ENCODE measurements at regions not wholly inside any gene's neighbourhood (a gene's known extent, or its start where the extent isn't known, plus 50 kb on each side); places are given as distances from the start of the nearest gene placed in this dataset.
"Not testable (repeated sequence)": the region's sequence is repeated elsewhere in the genome, so short reads cannot be mapped to it uniquely, and the experiment has no call there.

DNA sequence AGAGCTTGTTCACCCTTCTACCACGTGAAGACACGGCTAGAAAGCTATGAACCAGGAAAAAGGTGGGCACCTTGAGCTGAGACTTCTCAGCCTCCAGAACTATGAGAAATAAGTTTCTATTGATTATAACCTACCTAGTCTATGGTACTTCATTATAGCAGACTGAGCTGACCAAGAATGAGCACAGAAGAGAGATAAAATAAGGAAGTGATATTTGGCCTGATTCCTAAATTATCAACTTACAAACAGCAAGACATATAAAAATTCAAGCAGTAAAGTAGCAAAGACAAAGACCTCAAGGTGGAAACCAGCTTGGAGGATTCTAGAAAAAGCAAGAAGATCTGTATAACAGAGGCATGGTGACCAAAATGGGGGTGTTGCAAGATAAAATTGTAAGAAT lies 63.9 kb upstream of the OSTN start:
- H3K27ac ChIP-seq (ENCODE audit: low read depth, low read length), result no peak overlapping the region
- H3K9me3 Mint-ChIP-seq, result peaks cover 0 to 19% (median 4%) of the 10 kb centered on the region in 11 donors
- CTCF ChIA-PET, result no interaction called here

DNA sequence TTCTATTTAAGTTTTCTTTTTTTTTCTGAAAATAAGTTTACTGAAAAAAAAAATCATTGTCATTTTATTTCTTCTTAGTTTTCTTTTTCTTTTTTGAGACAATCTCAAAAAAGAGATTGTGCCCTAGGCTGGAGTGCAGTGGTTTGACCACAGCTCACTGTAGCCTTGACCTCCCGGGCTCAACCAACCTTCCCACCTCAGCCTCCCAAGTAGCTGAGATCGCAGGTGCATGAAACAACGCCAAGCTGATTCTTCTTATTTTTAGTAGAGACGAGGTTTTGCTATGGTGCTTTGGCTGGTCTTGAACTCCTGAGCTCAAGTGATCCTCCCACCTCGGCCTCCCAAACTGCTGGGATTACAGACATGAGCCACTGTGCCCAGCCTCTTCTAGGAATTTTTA lies 65.7 kb upstream of the OSTN start:
- Mint-ChIP-seq H3K9me3 (peaks cover 0 to 19% (median 4%) of the 10 kb centered on the region in 11 donors), H3K27ac (no peak overlapping the region), H3K4me1 (no peaks in the 10 kb centered on the region), H3K36me3 (no peaks in the 10 kb centered on the region), H3K27me3 (no peaks in the 10 kb centered on the region), H3K4me3 (no peak overlapping the region)
- no peak overlapping the region for H3K27ac ChIP-seq (ENCODE audit: low read depth, low read length)
- DNase-seq (no peak), ATAC-seq (no peak)
- no peaks in the 10 kb centered on the region for H3K36me3 ChIP-seq (ENCODE audit: control insufficient read depth in 2 of 3, insufficient read depth in 3 of 3, low read length in 3 of 3)
- intact Hi-C loops (cut with micrococcal nuclease), result no loop called here
- ChIA-PET POLR2A (no interaction called here), CTCF (no interaction called here)
- H3K4me1 ChIP-seq (ENCODE audit: control insufficient read depth in 2 of 2, insufficient read depth in 2 of 2, low read length in 2 of 2), result no peaks in the 10 kb centered on the region
- no peak overlapping the region for H3K4me3 ChIP-seq (ENCODE audit: low read length)
- no peaks in the 10 kb centered on the region for H3K27me3 ChIP-seq (ENCODE audit: control insufficient read depth in 2 of 2, insufficient read depth in 2 of 2, low read length in 2 of 2)
- H3K9me3 ChIP-seq (ENCODE audit: control insufficient read depth in 2 of 3, low read length in 3 of 3), result no peaks in the 10 kb centered on the region

More for the DNA sequence above, 63.9 kb upstream of the OSTN start:
- no peaks in the 10 kb centered on the region for H3K27me3 ChIP-seq (ENCODE audit: control insufficient read depth in 2 of 2, insufficient read depth in 2 of 2, low read length in 2 of 2)
- ATAC-seq (no peak), DNase-seq (no peak)
- H3K36me3 ChIP-seq (ENCODE audit: control insufficient read depth in 2 of 3, insufficient read depth in 3 of 3, low read length in 3 of 3), result no peaks in the 10 kb centered on the region
- H3K4me3 ChIP-seq (ENCODE audit: low read length), result no peak overlapping the region
- H3K36me3 Mint-ChIP-seq, result no peaks in the 10 kb centered on the region
- H3K27me3 Mint-ChIP-seq, result no peaks in the 10 kb centered on the region
- no peaks in the 10 kb centered on the region for H3K9me3 ChIP-seq (ENCODE audit: control insufficient read depth in 2 of 3, low read length in 3 of 3)
- intact Hi-C loops (cut with micrococcal nuclease), result no loop called here
- H3K4me1 ChIP-seq (ENCODE audit: control insufficient read depth in 2 of 2, insufficient read depth in 2 of 2, low read length in 2 of 2), result no peaks in the 10 kb centered on the region
- POLR2A ChIA-PET, result no interaction called here
- H3K27ac Mint-ChIP-seq, result no peak overlapping the region
- no peaks in the 10 kb centered on the region for H3K4me1 Mint-ChIP-seq
- H3K4me3 Mint-ChIP-seq, result no peak overlapping the region

DNA sequence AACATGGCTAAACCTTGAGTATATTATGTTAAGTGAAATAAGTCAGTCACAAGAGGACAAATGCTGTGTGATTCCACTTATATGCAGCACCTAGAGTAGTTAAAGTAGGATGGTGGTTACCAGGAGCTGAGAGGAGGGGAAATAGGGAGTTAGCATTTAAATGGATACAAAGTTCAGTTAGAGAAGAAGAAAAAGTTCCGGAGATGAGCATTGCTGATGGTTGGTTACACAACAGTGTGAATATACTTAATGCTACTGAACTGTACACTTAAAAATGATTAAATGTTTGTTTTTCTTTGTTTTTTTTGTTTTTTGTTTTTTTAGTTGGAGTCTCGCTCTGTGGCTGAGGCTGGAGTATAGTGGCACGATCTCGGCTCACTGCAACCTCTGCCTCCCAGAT lies 67.7 kb upstream of the OSTN start:
- ATAC-seq, result no peak

DNA sequence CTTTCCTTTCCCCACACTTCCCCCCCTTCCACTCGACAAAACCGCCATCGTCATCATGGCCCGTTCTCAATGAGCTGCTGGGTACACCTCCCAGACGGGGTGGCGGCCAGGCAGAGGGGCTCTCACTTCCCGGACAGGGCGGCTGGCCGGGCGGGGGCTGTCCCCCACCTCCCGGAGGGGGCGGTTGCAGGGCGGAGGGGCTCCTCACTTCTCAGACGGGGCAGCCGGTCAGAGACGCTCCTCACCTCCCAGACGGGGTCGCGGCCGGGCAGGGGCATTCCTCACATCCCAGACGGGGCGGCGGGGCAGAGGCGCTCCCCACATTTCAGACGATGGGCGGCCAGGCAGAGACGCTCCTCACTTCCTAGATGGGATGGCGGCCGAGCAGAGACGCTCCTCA lies 74.2 kb upstream of the OSTN start:
- H3K4me3 Mint-ChIP-seq; H3K4me1 Mint-ChIP-seq; DNase-seq; H3K36me3 ChIP-seq (ENCODE audit: control insufficient read depth in 2 of 3, insufficient read depth in 3 of 3, low read length in 3 of 3); H3K4me1 ChIP-seq (ENCODE audit: control insufficient read depth in 2 of 2, insufficient read depth in 2 of 2, low read length in 2 of 2); H3K36me3 Mint-ChIP-seq; intact Hi-C loops (cut with micrococcal nuclease); H3K9me3 ChIP-seq (ENCODE audit: control insufficient read depth in 2 of 3, low read length in 3 of 3); H3K4me3 ChIP-seq (ENCODE audit: low read length); H3K27ac ChIP-seq (ENCODE audit: low read depth, low read length); H3K27me3 Mint-ChIP-seq; ATAC-seq; POLR2A ChIA-PET; H3K27me3 ChIP-seq (ENCODE audit: control insufficient read depth in 2 of 2, insufficient read depth in 2 of 2, low read length in 2 of 2); CTCF ChIA-PET; H3K27ac Mint-ChIP-seq: not testable (repeated sequence)
- peaks cover 0 to 12% (median 2%) of the 10 kb centered on the region in 11 donors for H3K9me3 Mint-ChIP-seq

More for the DNA sequence above, 67.7 kb upstream of the OSTN start:
- Histone ChIP-seq H3K9me3 (ENCODE audit: control insufficient read depth in 2 of 3, low read length in 3 of 3) (no peaks in the 10 kb centered on the region), H3K4me1 (ENCODE audit: control insufficient read depth in 2 of 2, insufficient read depth in 2 of 2, low read length in 2 of 2) (no peaks in the 10 kb centered on the region), H3K27me3 (ENCODE audit: control insufficient read depth in 2 of 2, insufficient read depth in 2 of 2, low read length in 2 of 2) (no peaks in the 10 kb centered on the region), H3K36me3 (ENCODE audit: control insufficient read depth in 2 of 3, insufficient read depth in 3 of 3, low read length in 3 of 3) (no peaks in the 10 kb centered on the region), H3K27ac (ENCODE audit: low read depth, low read length) (no peak overlapping the region), H3K4me3 (ENCODE audit: low read length) (no peak overlapping the region)
- no peaks in the 10 kb centered on the region for H3K4me1 Mint-ChIP-seq
- ChIA-PET CTCF (no interaction called here), POLR2A (no interaction called here)
- DNase-seq, result no peak
- no peak overlapping the region for H3K27ac Mint-ChIP-seq
- H3K4me3 Mint-ChIP-seq, result no peak overlapping the region
- intact Hi-C loops (cut with micrococcal nuclease), result no loop called here
- no peaks in the 10 kb centered on the region for H3K36me3 Mint-ChIP-seq
- peaks cover 0 to 23% (median 3%) of the 10 kb centered on the region in 11 donors for H3K9me3 Mint-ChIP-seq
- no peaks in the 10 kb centered on the region for H3K27me3 Mint-ChIP-seq

DNA sequence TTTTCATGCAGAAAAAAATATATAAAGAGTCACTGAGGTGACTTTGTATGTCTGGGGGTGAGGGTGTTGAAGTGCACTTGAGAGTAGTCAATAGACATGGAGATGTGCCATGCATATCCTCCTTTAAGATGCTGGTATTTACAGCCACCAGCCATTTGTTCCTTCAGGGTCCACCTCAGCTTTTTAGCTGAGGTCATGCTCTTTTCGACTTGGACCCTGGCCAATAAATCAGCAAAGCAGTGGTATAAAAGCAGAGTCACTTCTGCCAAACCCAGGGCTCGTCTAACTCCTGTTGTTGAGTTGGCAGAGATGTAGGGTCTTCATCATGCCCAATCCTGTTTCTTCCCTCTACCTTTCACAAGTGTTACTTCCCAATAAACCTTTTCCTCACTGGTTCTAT lies 75.1 kb upstream of the OSTN start:
- DNase-seq (no peak), ATAC-seq (no peak)
- Mint-ChIP-seq H3K9me3 (peaks cover 0 to 12% (median 0%) of the 10 kb centered on the region in 11 donors), H3K4me3 (no peak overlapping the region), H3K36me3 (no peaks in the 10 kb centered on the region), H3K27me3 (no peaks in the 10 kb centered on the region), H3K4me1 (no peaks in the 10 kb centered on the region), H3K27ac (no peak overlapping the region)
- ChIA-PET CTCF (no interaction called here), POLR2A (no interaction called here)
- Histone ChIP-seq H3K36me3 (ENCODE audit: control insufficient read depth in 2 of 3, insufficient read depth in 3 of 3, low read length in 3 of 3) (no peaks in the 10 kb centered on the region), H3K27me3 (ENCODE audit: control insufficient read depth in 2 of 2, insufficient read depth in 2 of 2, low read length in 2 of 2) (no peaks in the 10 kb centered on the region), H3K9me3 (ENCODE audit: control insufficient read depth in 2 of 3, low read length in 3 of 3) (peaks cover 0 to 5% (median 0%) of the 10 kb centered on the region in 3 experiments), H3K4me3 (ENCODE audit: low read length) (no peak overlapping the region), H3K4me1 (ENCODE audit: control insufficient read depth in 2 of 2, insufficient read depth in 2 of 2, low read length in 2 of 2) (no peaks in the 10 kb centered on the region), H3K27ac (ENCODE audit: low read depth, low read length) (no peak overlapping the region)
- intact Hi-C loops (cut with micrococcal nuclease), result no loop called here

DNA sequence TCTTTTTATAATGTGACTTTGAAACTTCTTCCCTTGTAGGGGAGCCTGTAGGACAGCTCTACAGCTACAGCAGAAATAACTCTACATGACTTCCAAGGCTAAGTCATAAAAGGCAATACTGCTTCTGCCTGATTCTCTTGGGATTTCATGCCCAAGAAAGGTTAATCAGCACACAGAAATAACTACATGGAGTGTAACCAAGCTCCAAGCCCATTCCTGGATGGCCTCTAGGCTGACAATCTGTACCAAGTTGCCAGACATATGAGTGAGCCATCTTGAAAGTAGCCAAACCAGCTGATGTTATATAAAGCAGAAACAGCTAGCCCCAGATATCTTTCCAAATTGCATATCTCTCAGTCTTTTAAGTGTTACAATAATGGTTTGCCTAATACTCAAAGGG lies 75.8 kb upstream of the OSTN start:
- no peak overlapping the region for H3K4me3 Mint-ChIP-seq
- H3K4me1 Mint-ChIP-seq, result no peaks in the 10 kb centered on the region
- DNase-seq, result no peak
- POLR2A ChIA-PET, result no interaction called here
- Histone ChIP-seq H3K27me3 (ENCODE audit: control insufficient read depth in 2 of 2, insufficient read depth in 2 of 2, low read length in 2 of 2) (no peaks in the 10 kb centered on the region), H3K4me1 (ENCODE audit: control insufficient read depth in 2 of 2, insufficient read depth in 2 of 2, low read length in 2 of 2) (no peaks in the 10 kb centered on the region), H3K9me3 (ENCODE audit: control insufficient read depth in 2 of 3, low read length in 3 of 3) (peaks cover 0 to 5% (median 0%) of the 10 kb centered on the region in 3 experiments), H3K27ac (ENCODE audit: low read depth, low read length) (no peak overlapping the region), H3K36me3 (ENCODE audit: control insufficient read depth in 2 of 3, insufficient read depth in 3 of 3, low read length in 3 of 3) (no peaks in the 10 kb centered on the region), H3K4me3 (ENCODE audit: low read length) (no peak overlapping the region)
- H3K27ac Mint-ChIP-seq, result no peak overlapping the region
- intact Hi-C loops (cut with micrococcal nuclease), result no loop called here
- CTCF ChIA-PET, result no interaction called here
- ATAC-seq, result no peak
- H3K9me3 Mint-ChIP-seq, result peaks cover 0 to 12% (median 0%) of the 10 kb centered on the region in 11 donors
- no peaks in the 10 kb centered on the region for H3K36me3 Mint-ChIP-seq
- no peaks in the 10 kb centered on the region for H3K27me3 Mint-ChIP-seq

DNA sequence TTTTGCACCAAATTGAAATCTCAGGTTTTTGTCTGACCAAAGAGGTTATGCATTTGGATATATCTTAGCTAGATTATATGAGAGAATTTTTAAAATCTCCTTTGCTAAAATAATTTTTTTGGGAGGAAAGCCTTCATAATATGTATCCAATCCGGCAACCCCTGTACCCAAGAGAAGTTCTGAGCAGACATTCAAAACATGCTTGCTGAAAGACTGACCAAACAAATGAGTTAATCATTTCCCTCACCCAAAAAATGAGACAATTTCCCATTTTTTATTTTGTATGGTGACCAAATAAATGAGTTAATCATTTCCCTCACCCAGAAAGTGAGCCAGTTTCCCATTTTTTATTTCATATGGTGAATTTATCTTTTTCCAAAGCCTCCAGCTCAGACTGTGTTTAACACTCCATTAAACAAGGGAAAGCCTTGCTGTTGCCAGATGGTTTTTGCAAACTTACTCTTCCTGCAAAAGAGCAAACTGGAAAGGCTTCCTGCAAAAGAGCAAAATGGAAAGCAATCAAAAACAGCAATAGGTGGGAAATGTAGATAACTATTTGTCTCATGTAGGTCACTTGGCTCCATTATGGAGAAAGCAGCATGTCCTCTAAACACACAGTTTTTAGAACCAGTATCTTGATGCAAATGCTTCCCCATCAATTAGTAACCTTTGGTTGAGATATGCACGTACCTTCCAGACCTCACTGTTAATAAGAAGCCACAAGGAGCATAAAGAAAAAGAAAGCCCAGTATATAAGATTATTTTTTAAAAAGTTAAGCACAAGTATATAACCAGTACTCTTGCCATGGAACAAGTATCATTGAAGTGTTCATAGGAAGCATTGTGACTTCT lies 78.4 kb upstream of the OSTN start:
- Histone ChIP-seq H3K27ac (ENCODE audit: low read depth, low read length) (no peak overlapping the region), H3K4me1 (ENCODE audit: control insufficient read depth in 2 of 2, insufficient read depth in 2 of 2, low read length in 2 of 2) (no peaks in the 10 kb centered on the region), H3K36me3 (ENCODE audit: control insufficient read depth in 2 of 3, insufficient read depth in 3 of 3, low read length in 3 of 3) (no peaks in the 10 kb centered on the region), H3K27me3 (ENCODE audit: control insufficient read depth in 2 of 2, insufficient read depth in 2 of 2, low read length in 2 of 2) (no peaks in the 10 kb centered on the region), H3K4me3 (ENCODE audit: low read length) (no peak overlapping the region), H3K9me3 (ENCODE audit: control insufficient read depth in 2 of 3, low read length in 3 of 3) (peaks cover 0 to 5% (median 0%) of the 10 kb centered on the region in 3 experiments)
- ChIA-PET POLR2A (no interaction called here), CTCF (no interaction called here)
- intact Hi-C loops (cut with micrococcal nuclease), result no loop called here
- Mint-ChIP-seq H3K27ac (no peak overlapping the region), H3K27me3 (no peaks in the 10 kb centered on the region), H3K4me1 (no peaks in the 10 kb centered on the region), H3K4me3 (no peak overlapping the region), H3K36me3 (no peaks in the 10 kb centered on the region), H3K9me3 (peaks cover 0 to 4% (median 0%) of the 10 kb centered on the region in 11 donors)
- ATAC-seq, result no peak
- no peak for DNase-seq

All from naive thymus-derived CD4-positive, alpha-beta T cell (primary cell).